HG02870 (cell line): ENCODE measurements at regions not wholly inside any gene's neighbourhood (a gene's known extent, or its start where the extent isn't known, plus 50 kb on each side); places are given as distances from the start of the nearest gene placed in this dataset.

Experiments used
- ATAC-seq: cut with Tn5 transposase; IDR thresholded peaks from one replicate; pipeline ENCODE4 v1.9.1; 2021; ENCODE audit warnings: mild to moderate bottlenecking, moderate library complexity; ENCODE audit not compliant: unreplicated experiment

DNA sequence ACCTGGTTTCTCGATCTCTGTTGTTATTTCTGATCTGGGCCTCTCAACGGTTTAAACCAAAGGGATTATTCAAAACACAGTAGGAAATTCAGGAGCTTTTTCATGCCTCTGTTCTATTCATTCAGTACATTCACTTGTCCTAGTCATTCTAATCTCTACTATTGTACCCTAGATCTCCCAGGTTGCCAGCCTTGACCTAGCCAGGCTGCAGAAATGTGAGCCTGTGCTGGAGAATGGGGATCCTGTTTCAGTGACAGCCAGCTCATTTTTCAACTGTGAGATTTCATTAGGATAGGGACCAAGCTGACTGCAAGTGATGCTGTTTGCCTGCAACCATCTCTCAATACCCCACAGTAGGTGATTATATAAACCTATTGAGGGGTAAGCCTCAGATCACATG is 186.2 kb downstream of the CMPK2 start:
- no peak for ATAC-seq

DNA sequence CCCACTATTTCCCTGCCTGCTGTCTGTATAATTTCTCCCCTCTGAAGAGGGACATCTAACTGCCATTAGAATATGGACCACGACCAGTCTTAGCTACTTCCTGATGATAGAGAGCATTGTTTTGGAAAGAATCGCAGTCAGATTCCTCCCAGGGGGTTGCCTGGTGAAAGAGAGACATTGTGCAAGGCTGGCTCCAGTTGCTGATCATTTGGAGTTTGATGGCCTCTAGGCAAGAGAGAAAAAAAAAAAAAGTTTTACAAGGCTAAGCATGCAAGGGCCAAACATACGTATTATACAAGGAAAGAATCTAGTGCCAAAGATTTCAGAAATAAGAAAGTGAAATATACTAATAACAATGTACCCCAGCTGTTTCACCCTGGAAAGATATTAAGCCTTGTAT is 182.2 kb downstream of the CMPK2 start:
- ATAC-seq, result no peak

DNA sequence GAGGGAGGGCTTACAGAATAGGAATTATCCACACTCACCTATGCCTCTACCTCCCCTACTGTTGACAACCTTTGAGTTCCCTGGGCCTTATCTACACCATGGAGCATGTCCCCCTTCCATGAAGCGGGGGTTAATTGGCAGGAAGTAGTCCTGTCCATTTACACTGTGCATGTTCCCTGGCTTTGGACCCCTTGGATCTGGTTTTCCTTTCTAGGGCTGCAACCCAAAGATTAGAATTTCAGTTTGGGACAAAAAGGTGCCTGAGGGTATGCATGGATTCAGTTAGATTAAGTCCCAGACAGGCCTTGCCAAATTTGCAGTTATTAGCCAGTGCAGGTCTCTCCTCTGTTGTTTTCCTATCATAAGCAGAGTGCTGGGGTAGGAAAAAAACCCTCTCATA is 180.3 kb downstream of the CMPK2 start:
- ATAC-seq, result no peak

DNA sequence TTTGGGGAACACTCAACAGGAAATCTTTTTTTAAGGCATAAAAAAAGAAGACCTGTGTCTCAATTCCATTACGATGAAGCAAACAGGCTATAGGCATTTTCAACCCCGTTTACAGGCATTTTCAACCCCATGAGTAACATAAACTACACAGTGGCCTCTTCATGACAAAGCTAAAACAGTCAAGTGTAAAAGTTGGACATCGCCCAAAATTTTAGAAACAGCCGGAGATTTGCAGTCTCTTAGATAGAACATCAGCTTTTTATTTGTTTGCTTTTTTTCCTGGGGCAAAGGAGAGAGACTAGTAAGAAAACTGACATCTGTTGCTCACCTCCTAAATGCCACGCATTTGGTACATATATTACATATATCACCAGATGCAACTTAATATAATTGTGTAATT is 173.7 kb downstream of the CMPK2 start:
- ATAC-seq, result no peak

DNA sequence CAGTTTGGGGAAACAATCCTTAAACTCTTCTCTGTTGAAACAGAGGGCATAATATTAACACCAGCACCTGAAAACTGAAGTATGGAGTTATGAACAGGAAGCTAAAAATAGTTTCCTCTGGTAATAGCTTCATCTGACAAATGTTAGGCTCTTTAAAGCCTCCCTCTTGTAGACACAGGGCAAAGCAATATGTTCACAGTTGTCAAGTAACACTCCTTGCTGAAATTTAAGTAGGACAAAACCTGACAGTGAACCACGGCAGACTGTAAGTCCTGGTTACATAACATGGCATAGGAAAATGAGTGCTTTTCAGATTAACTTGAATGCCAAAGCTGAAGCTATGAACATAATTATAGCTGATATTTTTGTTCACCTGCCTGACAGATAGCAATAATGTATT is 172.9 kb downstream of the CMPK2 start:
- no peak for ATAC-seq

DNA sequence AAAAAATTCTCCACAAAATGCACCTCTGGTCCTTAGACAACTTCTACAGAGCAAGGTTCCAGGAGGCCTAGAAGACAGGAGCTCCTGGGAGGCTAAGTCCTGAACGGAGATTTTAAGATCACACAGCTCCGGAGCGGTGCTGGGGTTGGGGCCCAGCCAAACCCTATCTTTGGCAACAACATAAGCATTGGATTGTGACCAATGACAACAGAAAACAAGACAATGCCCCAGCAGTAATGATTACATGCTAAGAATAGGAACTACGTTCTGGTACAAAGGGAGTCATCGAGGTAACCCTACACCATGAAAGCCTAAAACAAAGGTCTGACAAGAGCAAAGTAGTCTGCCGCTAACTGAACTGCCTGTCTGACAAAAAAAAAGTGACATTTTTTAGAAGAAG is 171.2 kb downstream of the CMPK2 start:
- ATAC-seq, result no peak

DNA sequence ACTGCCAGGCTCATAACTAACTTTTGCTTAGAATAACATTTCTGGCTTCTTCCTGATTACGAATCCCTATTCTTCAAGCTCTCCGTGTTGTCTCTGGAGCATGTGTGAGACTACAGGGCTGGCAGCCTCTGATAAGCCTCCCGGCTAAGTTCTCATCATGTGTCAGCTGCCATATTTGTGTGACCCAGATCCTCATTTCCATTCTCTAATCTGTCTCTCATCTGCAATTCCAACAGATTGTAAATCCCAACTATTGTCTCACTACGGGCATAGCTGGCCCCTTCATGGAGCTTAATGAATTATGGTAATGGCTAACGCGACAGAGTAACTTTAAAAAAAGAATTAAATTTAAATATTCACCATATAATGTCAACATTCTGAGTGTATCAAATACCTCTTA is 165.4 kb downstream of the CMPK2 start:
- ATAC-seq, result no peak

DNA sequence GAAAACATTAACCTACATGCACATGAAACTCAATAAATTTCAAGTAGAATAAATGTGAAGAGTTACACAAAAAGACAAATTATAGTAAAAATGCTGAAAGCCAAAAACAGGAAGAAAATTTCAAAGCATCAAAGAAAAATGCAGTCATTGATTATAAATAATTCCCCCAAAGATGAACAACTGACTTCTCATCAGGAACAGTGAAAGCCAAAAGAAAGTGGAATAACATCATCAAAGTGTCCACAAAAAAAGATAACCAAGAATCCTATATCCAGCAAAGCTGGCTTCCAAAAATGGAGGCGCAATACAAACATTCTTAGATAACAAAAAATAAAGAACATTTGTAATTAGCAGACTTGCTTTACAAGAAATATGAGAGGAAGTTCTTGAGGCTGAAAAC is 161.6 kb downstream of the CMPK2 start:
- no peak for ATAC-seq

DNA sequence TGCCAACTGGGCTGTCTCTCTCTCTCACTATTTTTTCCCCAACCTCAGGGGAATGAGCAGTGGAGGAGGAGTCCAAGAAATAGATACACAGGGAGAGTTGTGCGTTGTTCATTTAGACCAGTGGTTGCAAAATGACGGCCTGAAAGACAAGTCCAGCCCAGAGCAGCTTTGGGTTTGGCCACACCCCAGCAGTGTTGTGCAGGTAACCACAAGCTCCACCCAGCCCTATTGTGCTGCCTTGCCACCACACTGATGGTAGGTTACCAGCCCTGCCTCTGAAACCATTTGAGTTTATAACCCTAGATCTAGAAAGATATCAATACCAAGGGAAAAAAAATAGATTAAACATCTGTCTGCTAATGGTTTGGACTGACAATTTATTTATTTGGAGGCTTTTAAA is 144.3 kb downstream of the CMPK2 start:
- no peak for ATAC-seq

DNA sequence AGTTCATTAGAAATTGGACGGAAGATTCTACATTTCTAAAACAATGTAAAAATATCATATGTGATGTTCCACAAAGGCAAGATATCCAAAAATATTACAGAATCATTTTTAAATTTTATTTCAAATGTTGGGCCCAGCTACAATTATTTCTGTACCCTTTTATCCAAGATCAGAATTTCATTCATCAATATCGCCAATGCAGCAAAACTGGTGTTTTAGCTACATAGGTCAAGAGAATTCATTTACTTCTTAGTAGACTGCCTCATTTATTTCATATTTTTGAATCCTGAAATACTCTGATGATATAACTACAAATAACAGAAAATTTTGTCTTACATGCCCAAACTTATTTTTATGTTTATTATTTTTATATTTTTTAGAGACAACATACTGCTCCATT is 143.1 kb downstream of the CMPK2 start:
- no peak for ATAC-seq

DNA sequence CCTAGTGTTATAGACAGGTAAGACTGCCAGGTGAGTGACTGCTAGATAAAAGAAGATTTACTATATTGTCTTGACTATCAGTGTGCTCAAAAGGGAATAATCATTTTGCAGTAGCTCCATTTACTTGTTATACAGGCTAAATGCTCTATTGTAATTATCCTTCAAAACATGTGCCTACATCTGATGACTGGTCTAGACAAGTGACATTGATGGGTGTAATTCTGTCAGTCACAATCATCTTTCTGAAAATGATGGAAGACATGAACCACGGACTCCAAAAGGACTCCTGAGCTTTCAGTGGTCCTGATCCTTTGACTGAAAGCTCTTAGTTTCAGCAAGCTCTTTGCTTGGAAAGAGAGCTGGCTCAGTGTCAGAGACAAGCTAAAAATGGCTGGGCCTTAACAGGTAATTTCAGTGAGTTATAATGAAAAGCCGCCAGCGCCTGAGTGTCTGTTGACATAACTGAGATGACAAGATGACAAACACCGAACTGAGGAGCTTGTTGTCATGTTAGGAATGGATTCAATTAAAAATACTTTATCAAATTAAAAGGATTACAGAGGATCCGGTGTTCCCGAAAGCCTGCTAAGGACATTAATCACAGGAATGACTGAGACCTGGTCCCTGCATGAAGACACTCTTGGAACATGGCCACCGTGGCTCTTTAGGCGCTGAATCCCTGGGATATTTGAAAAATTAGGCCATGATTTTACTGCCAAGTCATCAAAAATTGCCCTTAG is 141.7 kb downstream of the CMPK2 start:
- ATAC-seq, result no peak

DNA sequence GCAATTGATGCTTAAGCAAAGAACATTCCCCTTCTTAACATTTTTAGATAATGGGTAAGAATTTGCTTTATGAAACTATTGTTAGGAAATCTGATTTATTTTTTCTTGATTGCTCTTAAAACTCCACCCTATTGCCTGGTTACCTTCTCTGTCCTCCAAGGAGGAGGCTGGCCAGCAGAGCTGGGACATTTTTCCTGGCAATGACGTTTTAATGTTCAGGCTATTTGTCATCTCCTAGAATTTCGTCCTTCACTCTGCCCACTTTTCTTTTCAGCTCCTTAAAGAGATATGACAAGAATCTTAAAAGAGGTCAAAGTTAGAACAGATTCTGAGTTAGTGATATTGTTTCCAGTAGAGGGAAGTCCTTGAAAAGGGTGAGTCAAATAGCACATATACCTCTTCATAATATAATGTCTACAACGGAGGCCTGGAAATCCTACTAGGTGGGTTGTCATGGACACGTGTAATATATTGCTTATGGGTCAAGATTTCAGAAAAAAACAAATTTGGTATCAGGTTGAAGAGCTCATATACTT is 141.0 kb downstream of the CMPK2 start:
- no peak for ATAC-seq

DNA sequence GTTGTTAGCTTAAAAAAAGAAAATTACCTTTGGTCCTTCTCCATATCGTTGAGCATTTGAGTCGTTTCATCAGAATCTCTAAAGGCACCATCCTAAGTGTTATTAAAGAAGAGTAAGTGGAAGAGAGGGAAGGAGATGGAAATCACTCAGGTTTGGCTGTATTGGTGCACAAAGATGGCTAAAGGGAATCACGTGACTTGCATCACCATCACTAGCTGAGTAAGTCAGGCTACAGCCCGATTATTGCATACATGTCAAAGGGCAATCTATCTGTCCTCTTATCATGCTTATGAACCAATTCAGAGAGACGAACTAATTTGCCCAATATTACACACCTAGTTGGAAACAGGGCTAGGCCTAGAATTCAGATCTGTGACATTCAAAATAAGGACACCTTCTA is 137.6 kb downstream of the CMPK2 start:
- ATAC-seq, result no peak

DNA sequence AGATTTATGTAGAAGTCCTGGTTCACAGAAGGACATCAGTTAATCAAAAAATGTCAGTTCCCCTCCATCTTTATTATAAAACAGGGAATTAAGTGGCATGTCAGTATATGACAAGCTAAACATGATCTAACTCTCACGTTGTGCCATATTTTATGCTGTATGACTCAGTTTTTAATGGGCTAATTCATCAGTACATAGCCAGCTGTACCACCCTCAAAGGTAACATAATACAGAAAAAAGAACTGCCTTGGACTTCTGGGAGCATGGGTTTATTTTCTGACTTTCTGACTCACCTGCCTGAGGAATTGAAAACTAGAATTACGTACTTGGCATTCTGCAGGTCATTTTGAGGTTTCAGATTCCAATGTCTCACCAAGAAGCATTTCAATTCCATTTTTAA is 135.7 kb downstream of the CMPK2 start:
- no peak for ATAC-seq

DNA sequence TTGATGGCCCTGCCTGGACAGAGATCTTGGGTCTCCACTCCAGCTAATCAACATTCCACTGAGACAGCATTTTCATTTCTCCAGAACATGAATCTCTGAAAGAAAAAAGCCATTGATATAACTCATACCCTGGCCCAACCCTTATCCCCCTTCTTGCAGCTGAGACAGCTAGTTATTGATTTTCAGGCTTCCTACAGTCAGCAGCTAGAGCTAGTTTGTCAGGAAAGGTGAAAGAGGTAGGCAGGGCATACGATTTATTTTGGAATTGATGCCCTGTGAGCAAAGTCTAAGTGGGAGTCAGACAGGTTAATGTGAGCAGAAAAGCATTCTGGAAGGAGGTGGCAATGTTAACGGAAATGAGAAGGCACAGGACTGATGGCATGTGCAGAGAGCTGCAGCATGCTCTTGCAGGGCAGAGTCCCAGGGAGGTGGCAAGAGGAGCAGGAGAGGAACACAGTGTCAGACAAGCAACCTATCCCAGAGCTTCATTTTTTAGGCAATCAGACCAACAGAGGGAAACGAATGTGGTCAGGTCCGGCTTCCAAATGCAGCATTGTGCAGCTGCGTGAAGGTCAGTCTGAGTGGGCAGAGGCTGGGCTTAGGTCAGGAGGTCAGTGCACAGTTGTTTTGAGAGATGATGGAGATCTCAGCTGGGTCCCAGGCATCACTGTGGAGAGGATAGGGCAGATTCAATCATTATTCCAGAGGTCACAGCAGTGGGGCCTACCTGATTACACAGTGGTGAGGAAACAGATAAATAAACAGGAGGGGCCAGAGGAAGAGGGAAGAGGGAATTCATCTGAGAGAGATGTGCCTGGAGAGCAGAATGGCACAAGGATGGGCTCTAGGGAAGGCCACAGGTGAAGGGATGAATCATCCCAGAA is 134.8 kb downstream of the CMPK2 start:
- ATAC-seq, result no peak

DNA sequence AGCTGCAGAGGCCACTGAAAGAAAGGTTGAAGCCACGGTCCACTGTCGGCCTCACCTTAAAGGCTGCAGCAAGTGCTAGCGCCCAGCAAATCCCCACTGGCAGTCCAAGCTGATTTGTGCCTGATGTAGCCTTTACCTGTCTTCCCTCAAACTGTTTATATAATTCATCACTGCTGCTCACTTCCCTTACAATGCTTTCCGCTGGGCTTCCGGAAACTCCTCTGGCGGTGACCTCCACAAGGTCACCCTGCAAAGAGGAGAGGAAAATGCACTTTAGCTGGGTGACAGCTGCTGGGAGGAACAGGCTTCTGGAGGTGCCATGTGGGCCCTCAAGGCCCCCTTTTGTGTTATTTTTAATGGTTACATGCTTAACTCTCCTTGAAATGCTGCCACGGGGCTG is 126.2 kb downstream of the CMPK2 start:
- ATAC-seq, result no peak

DNA sequence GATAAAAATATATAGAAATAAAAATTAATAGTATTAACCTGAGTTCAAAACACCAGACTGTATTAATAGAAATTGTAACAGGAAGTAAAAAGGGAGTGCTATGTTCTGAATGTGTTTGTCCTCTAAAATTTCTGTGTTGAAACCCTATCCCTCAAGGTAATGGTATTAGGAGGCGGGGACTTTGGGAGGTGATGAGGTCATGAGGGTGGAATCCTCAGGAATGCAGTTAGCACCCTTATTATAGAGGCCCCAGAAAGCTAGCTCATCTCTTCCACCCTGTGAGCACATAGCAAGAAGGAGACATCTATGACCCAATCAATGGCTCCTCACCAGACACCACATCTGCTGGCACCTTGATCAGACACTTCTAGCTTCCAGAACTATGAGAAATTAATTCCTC is 124.5 kb downstream of the CMPK2 start:
- no peak for ATAC-seq

DNA sequence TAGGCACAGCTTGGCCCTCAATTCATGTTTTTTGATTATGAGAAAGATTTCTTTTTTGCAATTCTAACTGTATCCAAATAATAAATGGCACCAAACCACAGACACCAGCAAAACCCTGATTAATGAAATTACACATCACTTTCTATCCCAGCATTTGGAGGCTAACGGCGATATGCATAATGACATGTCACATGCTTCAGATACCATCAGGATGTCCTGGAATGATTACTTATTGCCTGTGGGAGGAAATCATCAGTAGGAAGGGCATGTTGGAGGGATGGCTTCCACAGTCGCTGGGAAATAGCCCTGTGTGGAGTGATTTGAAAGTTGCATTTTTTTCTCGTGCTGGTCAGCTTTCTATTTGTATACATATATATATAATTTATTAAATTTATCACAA is 121.7 kb downstream of the CMPK2 start:
- ATAC-seq, result no peak

DNA sequence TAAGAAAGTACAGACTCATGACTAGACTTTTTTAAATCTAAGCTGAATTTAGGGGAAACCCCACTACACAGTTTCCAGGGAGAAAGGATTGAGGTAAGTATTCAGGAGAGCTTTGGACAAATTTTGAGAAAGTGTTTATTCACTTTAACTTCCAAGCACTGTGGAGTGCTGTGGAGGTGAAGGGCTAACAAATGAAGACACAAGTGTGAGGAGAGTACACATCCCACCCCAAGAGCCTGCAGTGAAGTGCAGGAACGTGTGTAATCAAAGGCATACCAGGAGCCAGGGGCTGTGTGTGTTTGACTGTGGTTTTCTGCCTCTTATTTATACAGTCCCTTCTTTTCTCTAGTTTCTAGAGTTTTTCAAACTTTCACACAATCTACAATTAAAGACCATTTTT is 118.3 kb downstream of the CMPK2 start:
- no peak for ATAC-seq

DNA sequence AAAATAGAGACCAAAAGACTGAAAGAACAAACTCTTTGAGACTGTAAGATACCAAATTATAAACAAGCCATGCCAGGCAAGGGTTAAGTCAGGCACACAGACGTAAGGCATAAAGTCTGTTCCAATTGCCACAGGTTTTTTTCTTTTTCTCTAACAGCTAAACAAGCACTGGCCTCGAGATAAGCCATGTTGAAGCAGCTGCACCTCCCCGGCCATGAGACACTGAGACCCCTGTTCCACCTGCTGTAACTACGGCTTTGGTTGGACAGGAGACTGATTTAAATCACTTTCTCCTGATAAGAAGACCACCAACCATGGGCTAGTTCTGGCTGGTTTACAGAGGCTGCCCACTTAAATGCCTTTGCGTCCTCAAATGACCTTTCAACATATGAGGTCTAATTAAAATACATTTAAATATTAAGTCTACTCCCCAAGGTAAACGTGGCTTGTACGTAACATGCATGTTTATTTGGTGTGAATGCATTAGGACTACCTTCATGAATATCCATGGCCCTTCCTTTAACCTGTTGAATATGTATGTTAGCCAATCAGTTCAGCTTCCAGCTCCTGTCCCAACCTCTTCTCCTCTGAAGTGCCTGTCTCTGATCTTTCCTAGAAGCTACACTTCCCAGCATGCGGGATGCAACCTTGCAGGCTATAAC is 117.2 kb downstream of the CMPK2 start:
- ATAC-seq, result no peak

DNA sequence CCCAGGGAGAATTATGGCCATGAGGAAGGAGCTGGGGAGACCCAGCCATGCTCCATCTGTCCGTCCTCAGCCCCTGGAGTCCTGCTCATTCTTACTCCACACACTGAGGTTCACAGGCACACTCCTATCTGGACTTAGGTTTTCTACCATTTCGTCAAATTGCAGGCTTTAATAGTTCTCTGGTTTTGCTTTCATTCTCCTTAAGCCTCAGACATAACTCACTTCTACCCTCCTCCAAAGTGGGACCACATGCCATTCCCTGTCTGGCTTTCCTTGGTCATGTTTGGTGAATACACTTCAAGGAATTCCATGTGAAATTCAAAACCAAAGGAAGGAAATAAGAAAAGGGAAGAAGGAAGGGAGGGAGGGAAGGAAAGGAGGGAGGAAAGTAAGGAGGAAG is 115.7 kb downstream of the CMPK2 start:
- no peak for ATAC-seq
